ENCODE measurements at regions not wholly inside any gene's neighbourhood (a gene's known extent, or its start where the extent isn't known, plus 50 kb on each side); places are given as distances from the start of the nearest gene placed in this dataset.

- DNase-seq: no peak
Observed at GRCh38 chr9:87122947-87123685, 175.8 kb upstream of the GAS1 start.

GRCh38 chr9:87123830-87124229 lies 176.5 kb upstream of the GAS1 start:
- DNase-seq: no peak

GRCh38 chr9:87125819-87126218 lies 178.5 kb upstream of the GAS1 start:
- DNase-seq: no peak

GRCh38 chr9:87127543-87127942 lies 180.2 kb upstream of the GAS1 start:
- DNase-seq: no peak

- no peak for DNase-seq
Observed at GRCh38 chr9:87127978-87128614, 180.8 kb upstream of the GAS1 start.

GRCh38 chr9:87128844-87129493 lies 181.7 kb upstream of the GAS1 start:
- no peak for DNase-seq

GRCh38 chr9:87135074-87135473 lies 187.8 kb upstream of the GAS1 start:
- DNase-seq: no peak

- no peak for DNase-seq
Observed at GRCh38 chr9:87137718-87138117, 190.4 kb upstream of the GAS1 start.

GRCh38 chr9:87138128-87139040 lies 191.1 kb upstream of the GAS1 start:
- DNase-seq: no peak

- DNase-seq: no peak
Observed at GRCh38 chr9:87139099-87139730, 191.9 kb upstream of the GAS1 start.

- no peak for DNase-seq
Observed at GRCh38 chr9:87140142-87140541, 192.8 kb upstream of the GAS1 start.

GRCh38 chr9:87140605-87141109 lies 193.4 kb upstream of the GAS1 start:
- DNase-seq: no peak

GRCh38 chr9:87141124-87141523 lies 193.8 kb upstream of the GAS1 start:
- DNase-seq: no peak

GRCh38 chr9:87146933-87147332 lies 199.6 kb upstream of the GAS1 start:
- no peak for DNase-seq

GRCh38 chr9:87147839-87148238 lies 200.5 kb upstream of the GAS1 start:
- no peak for DNase-seq

- DNase-seq: no peak
Observed at GRCh38 chr9:87148331-87149104, 201.2 kb upstream of the GAS1 start.

GRCh38 chr9:87149799-87150198 lies 202.5 kb upstream of the GAS1 start:
- DNase-seq: no peak

GRCh38 chr9:87152256-87152655 lies 204.9 kb upstream of the GAS1 start:
- DNase-seq: no peak

GRCh38 chr9:87156247-87156646 lies 208.9 kb upstream of the GAS1 start:
- no peak for DNase-seq

GRCh38 chr9:87157366-87158031 lies 210.2 kb upstream of the GAS1 start:
- no peak for DNase-seq

- no peak for DNase-seq
Observed at GRCh38 chr9:87158765-87159164, 211.5 kb upstream of the GAS1 start.
